SJSA1 (cell line): ENCODE measurements at regions not wholly inside any gene's neighbourhood (a gene's known extent, or its start where the extent isn't known, plus 50 kb on each side); places are given as distances from the start of the nearest gene placed in this dataset.
A peak's percentile ranks its signal among the peaks of the same experiment; 100 is the strongest.
"Not testable (repeated sequence)": the region's sequence is repeated elsewhere in the genome, so short reads cannot be mapped to it uniquely, and the experiment has no call there.

Experiments used
- DNase-seq, 2 experiments: peaks; one replicate each; pipeline ENCODE4 v3.0.0-alpha.2; 2015 to 2020; ENCODE audit warnings: low spot score in 2 of 2, low read depth in 1 of 2
- H3K27ac ChIP-seq: fragments of 250-450 bp; sonication (Bioruptor Pico); 2 replicates; pipeline ENCODE4 v1.5.1; 2020; ENCODE audit warnings: mild to moderate bottlenecking, moderate library complexity
- H3K27me3 ChIP-seq: fragments of 250-450 bp; sonication (Bioruptor Pico); replicated peaks from 2 replicates; pipeline ENCODE4 v1.5.1; 2020; ENCODE audit warnings: mild to moderate bottlenecking, moderate library complexity
- H3K36me3 ChIP-seq: fragments of 250-450 bp; sonication (Bioruptor Pico); 2 replicates; pipeline ENCODE4 v1.5.1; 2020; ENCODE audit warnings: mild to moderate bottlenecking
- H3K4me1 ChIP-seq: fragments of 250-450 bp; sonication (Bioruptor Pico); replicated peaks from 2 replicates; pipeline ENCODE4 v1.6.1; 2021; ENCODE audit warnings: mild to moderate bottlenecking
- H3K4me3 ChIP-seq: fragments of 250-450 bp; sonication (Bioruptor Pico); 2 replicates; pipeline ENCODE4 v1.5.1; 2020; ENCODE audit warnings: mild to moderate bottlenecking
- H3K9me3 ChIP-seq: fragments of 250-450 bp; sonication (Bioruptor Pico); replicated peaks from 2 replicates; pipeline ENCODE4 v1.5.1; 2020; ENCODE audit warnings: mild to moderate bottlenecking

- Histone ChIP-seq H3K27ac (peak overlapping the region; percentile 21), H3K4me3 (no peak overlapping the region), H3K27me3 (no peaks in the 10 kb centered on the region), H3K4me1 (peaks cover 70% of the 10 kb centered on the region), H3K36me3 (no peaks in the 10 kb centered on the region), H3K9me3 (no peaks in the 10 kb centered on the region)
- DNase-seq = no peak
Measured at GRCh38 chr6:139981066-139981624, 606.7 kb upstream of the CITED2 start.

GRCh38 chr6:139980631-139981030, 606.2 kb upstream of the CITED2 start:
- H3K4me1 ChIP-seq = peaks cover 70% of the 10 kb centered on the region

GRCh38 chr6:139979021-139979725, 604.7 kb upstream of the CITED2 start:
- no peak overlapping the region for H3K4me3 ChIP-seq
- no peaks in the 10 kb centered on the region for H3K9me3 ChIP-seq
- no peak for DNase-seq
- no peaks in the 10 kb centered on the region for H3K36me3 ChIP-seq
- H3K27me3 ChIP-seq = no peaks in the 10 kb centered on the region
- H3K4me1 ChIP-seq = peaks cover 74% of the 10 kb centered on the region
- 0 out of 2 replicates have a peak overlapping the region, but pooled peaks have one; percentile 51 for H3K27ac ChIP-seq

More at GRCh38 chr6:139980631-139981030, 606.2 kb upstream of the CITED2 start:
- H3K36me3 ChIP-seq, DNase-seq, H3K9me3 ChIP-seq, H3K27me3 ChIP-seq, H3K4me3 ChIP-seq: not testable (repeated sequence)
- peak overlapping the region; percentile 21 for H3K27ac ChIP-seq

- Histone ChIP-seq H3K4me1 (peaks cover 76% of the 10 kb centered on the region), H3K27me3 (no peaks in the 10 kb centered on the region), H3K9me3 (no peaks in the 10 kb centered on the region), H3K36me3 (no peaks in the 10 kb centered on the region), H3K4me3 (no peak overlapping the region), H3K27ac (peak overlapping the region; percentile 51)
- peak; percentile 77 to 91 for DNase-seq
Measured at GRCh38 chr6:139977887-139978332, 603.5 kb upstream of the CITED2 start.

DNA sequence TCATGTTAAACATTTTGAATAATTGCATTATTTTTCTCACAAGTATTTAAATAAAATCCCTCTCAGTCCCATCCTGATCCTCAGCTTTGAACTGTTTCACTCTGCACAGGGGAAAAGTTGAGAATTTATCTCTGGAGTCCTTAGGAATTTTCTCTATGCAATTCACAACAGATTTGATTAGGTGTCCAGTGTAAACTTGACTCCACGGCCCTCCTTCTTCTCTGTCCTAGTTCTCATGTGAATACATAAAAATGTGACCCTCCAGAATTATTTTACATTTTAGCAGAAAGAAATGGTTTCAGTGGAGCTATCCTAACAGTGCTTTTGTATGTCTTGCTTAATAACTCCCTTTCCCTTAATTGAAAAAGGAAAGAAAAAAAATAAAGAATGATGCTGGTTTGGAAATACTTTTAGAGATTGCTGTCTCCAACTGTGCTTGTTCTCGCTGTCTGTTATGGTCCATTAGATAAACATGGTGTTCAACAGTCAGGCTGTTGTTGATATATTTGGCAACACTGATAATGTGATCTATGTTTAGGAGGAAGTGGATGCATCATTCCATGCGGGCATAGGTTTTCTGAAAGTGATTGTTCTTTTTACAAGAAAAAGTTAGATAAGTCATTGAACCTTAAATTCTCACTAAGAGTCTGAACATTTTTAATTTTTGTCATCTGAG, 599.4 kb upstream of the CITED2 start:
- Histone ChIP-seq H3K4me1 (peaks cover 47% of the 10 kb centered on the region), H3K9me3 (no peaks in the 10 kb centered on the region), H3K36me3 (no peaks in the 10 kb centered on the region), H3K27ac (peak overlapping the region; percentile 39), H3K27me3 (no peaks in the 10 kb centered on the region), H3K4me3 (no peak overlapping the region)
- peak; percentile 49 to 77 for DNase-seq

DNA sequence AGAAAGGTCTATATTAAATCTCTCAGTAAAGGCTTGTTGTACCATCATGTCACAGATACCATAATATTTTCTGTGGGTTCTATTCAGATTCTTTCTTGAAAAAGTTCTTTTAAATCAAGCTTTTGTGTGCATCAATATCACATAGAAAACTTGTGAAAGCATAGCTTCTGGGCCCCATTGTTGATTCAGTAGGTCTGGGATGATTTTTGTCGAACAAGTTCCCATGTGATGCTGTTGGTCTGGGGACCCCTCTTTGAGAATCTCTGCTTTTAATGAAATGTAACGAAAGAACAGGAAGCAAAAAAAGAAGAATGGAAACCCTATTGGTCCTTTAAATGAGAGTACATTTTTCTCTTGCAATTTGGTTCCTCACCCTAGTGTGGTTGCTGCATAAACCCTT, 597.7 kb upstream of the CITED2 start:
- H3K9me3 ChIP-seq = no peaks in the 10 kb centered on the region
- DNase-seq = no peak
- no peaks in the 10 kb centered on the region for H3K36me3 ChIP-seq
- no peaks in the 10 kb centered on the region for H3K27me3 ChIP-seq
- H3K27ac ChIP-seq = no peak overlapping the region
- peaks cover 30% of the 10 kb centered on the region for H3K4me1 ChIP-seq
- no peak overlapping the region for H3K4me3 ChIP-seq

- H3K9me3 ChIP-seq = no peaks in the 10 kb centered on the region
- no peak overlapping the region for H3K4me3 ChIP-seq
- H3K27me3 ChIP-seq = no peaks in the 10 kb centered on the region
- H3K4me1 ChIP-seq = peaks cover 28% of the 10 kb centered on the region
- peak in 1 of 2 experiments; percentile 53 for DNase-seq
- H3K36me3 ChIP-seq = no peaks in the 10 kb centered on the region
- no peak overlapping the region; the same call in 1 of the 2 replicates for H3K27ac ChIP-seq
Measured at GRCh38 chr6:139970591-139970991, 596.1 kb upstream of the CITED2 start.

GRCh38 chr6:139967497-139967896, 593.0 kb upstream of the CITED2 start:
- Histone ChIP-seq H3K27me3 (no peaks in the 10 kb centered on the region), H3K9me3 (no peaks in the 10 kb centered on the region), H3K36me3 (no peaks in the 10 kb centered on the region), H3K4me1 (peaks cover 22% of the 10 kb centered on the region), H3K4me3 (no peak overlapping the region), H3K27ac (no peak overlapping the region)
- no peak for DNase-seq

- Histone ChIP-seq H3K4me3 (no peak overlapping the region), H3K36me3 (no peaks in the 10 kb centered on the region), H3K27me3 (no peaks in the 10 kb centered on the region), H3K4me1 (peaks cover 16% of the 10 kb centered on the region), H3K9me3 (no peaks in the 10 kb centered on the region), H3K27ac (no peak overlapping the region)
- DNase-seq = no peak
Measured at GRCh38 chr6:139965393-139965792, 590.9 kb upstream of the CITED2 start.

GRCh38 chr6:139964737-139965136, 590.3 kb upstream of the CITED2 start:
- no peak for DNase-seq
- Histone ChIP-seq H3K4me1 (peaks cover 12% of the 10 kb centered on the region), H3K36me3 (no peaks in the 10 kb centered on the region), H3K4me3 (no peak overlapping the region), H3K9me3 (no peaks in the 10 kb centered on the region), H3K27ac (no peak overlapping the region), H3K27me3 (no peaks in the 10 kb centered on the region)

GRCh38 chr6:139962654-139963347, 588.4 kb upstream of the CITED2 start:
- no peaks in the 10 kb centered on the region for H3K27me3 ChIP-seq
- no peaks in the 10 kb centered on the region for H3K9me3 ChIP-seq
- no peak overlapping the region for H3K27ac ChIP-seq
- H3K4me1 ChIP-seq = peaks cover 12% of the 10 kb centered on the region
- H3K36me3 ChIP-seq = no peaks in the 10 kb centered on the region
- no peak overlapping the region for H3K4me3 ChIP-seq
- DNase-seq = no peak

DNA sequence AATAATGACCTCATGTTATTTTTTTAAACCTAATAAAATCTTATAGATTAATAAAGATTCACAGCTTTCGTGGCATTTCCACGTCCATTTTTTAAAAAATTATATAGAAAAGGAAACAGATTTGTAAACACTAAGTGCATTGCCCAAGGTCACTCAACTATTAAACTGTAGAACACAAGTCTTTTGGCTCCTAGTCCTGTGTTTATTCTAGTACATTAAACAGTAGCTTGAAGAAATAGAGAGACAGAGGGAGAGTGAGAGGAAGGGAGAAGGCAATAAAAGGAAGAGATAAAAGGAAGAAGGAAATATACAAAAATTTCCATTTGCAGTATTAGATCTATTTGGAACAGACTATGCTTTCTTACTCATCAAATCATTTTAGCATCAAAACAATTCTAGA, 586.7 kb upstream of the CITED2 start:
- Histone ChIP-seq H3K4me3 (no peak overlapping the region), H3K4me1 (peaks cover 12% of the 10 kb centered on the region), H3K27ac (no peak overlapping the region), H3K9me3 (no peaks in the 10 kb centered on the region), H3K27me3 (no peaks in the 10 kb centered on the region), H3K36me3 (no peaks in the 10 kb centered on the region)
- DNase-seq = no peak

- Histone ChIP-seq H3K4me3 (no peak overlapping the region), H3K27me3 (no peaks in the 10 kb centered on the region), H3K36me3 (no peaks in the 10 kb centered on the region), H3K9me3 (no peaks in the 10 kb centered on the region), H3K27ac (no peak overlapping the region), H3K4me1 (peaks cover 11% of the 10 kb centered on the region)
- DNase-seq = no peak
Measured at GRCh38 chr6:139960671-139961070, 586.2 kb upstream of the CITED2 start.
